Smooth muscle cell (in vitro differentiated cells): ENCODE measurements at regions not wholly inside any gene's neighbourhood (a gene's known extent, or its start where the extent isn't known, plus 50 kb on each side); places are given as distances from the start of the nearest gene placed in this dataset.

ENCODE experiments used
- DNase-seq: peaks from one replicate; lab custom pipeline; 2025; ENCODE audit not compliant: unreplicated experiment; lab: John Stamatoyannopoulos, UW
- H2AFZ ChIP-seq: fragments of 200-600 bp; sonication (generic); 2 replicates; pipeline ENCODE4 v1.6.0; 2016; ENCODE audit warnings: antibody characterized with exemption, low read depth, mild to moderate bottlenecking
- H3F3A ChIP-seq: fragments of 200-600 bp; sonication (generic); 2 replicates; pipeline ENCODE4 v1.6.0; 2017; ENCODE audit warnings: antibody characterized with exemption, low read depth
- H3K27ac ChIP-seq: fragments of 200-600 bp; sonication (generic); 2 replicates; pipeline ENCODE4 v1.5.1; 2016; ENCODE audit warnings: low read depth, mild to moderate bottlenecking
- H3K27me3 ChIP-seq: fragments of 200-600 bp; sonication (generic); 2 replicates; pipeline ENCODE4 v1.6.1; 2016; ENCODE audit warnings: low read depth, mild to moderate bottlenecking
- H3K36me3 ChIP-seq: fragments of 200-600 bp; sonication (generic); 2 replicates; pipeline ENCODE4 v1.5.1; 2016; ENCODE audit warnings: low read depth
- H3K4me1 ChIP-seq: fragments of 200-600 bp; sonication (generic); 2 replicates; pipeline ENCODE4 v1.5.1; 2016; ENCODE audit warnings: low read depth
- H3K4me2 ChIP-seq: fragments of 200-600 bp; sonication (generic); 2 replicates; pipeline ENCODE4 v1.6.0; 2016; ENCODE audit warnings: mild to moderate bottlenecking
- H3K4me3 ChIP-seq: fragments of 200-600 bp; sonication (generic); 2 replicates; pipeline ENCODE4 v1.5.1; 2016; ENCODE audit warnings: mild to moderate bottlenecking
- H3K79me2 ChIP-seq: fragments of 200-600 bp; sonication (generic); 2 replicates; pipeline ENCODE4 v1.6.0; 2016; ENCODE audit warnings: low read depth, mild to moderate bottlenecking
- H3K9ac ChIP-seq: fragments of 200-600 bp; sonication (generic); 2 replicates; pipeline ENCODE4 v1.6.0; 2016; ENCODE audit warnings: low read depth
- H3K9me3 ChIP-seq: fragments of 200-600 bp; sonication (generic); replicated peaks from 2 replicates; pipeline ENCODE4 v1.5.1; 2016; ENCODE audit warnings: low read depth
- H4K20me1 ChIP-seq: fragments of 200-600 bp; sonication (generic); 2 replicates; pipeline ENCODE4 v1.6.0; 2016; ENCODE audit warnings: low read depth
- WGBS: methylation state at CpG from one replicate; pipeline ENCODE4 v1.1.7; 2016; ENCODE audit warnings: low lambda C conversion rate; 5-methylcytosine and 5-hydroxymethylcytosine counted together
- TF ChIP-seq, protein P1 (sequence below): fragments of 200-600 bp; sonication (generic); IDR thresholded peaks from 2 replicates; pipeline ENCODE4 v1.5.1; 2017; ENCODE audit warnings: borderline replicate concordance, mild to moderate bottlenecking, antibody characterized with exemption; ENCODE audit not compliant: insufficient read depth, poor library complexity, severe bottlenecking

DNA sequence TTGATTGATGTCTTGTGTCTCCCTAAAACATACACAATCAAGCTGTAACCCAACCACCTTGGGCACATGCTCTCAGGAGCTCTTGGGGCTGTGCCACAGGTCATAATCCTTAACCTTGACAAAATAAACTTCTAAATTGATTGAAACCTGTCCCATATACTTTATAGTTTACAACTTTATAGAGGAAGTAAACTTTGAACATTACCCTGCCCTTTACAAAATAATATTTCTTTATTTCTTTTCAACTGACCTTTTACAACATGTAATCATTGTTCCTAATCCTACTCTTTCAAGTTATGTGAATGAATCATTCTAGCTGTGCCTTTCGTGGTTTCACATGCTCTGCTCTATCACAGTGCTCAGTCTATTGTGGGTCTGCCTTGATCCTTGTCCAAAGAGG, 118.3 kb upstream of the ATP1A1 start:
- no peaks in the 10 kb centered on the region for H3K36me3 ChIP-seq
- WGBS: 5% methylated on average over 1 of the region's 1 CpG
- H3K79me2 ChIP-seq: no peaks in the 10 kb centered on the region
- DNase-seq: no peak
- H3K9me3 ChIP-seq: no peaks in the 10 kb centered on the region
- no peaks in the 10 kb centered on the region for H3F3A ChIP-seq
- no peak overlapping the region for H3K4me3 ChIP-seq
- TF ChIP-seq, protein P1, sequence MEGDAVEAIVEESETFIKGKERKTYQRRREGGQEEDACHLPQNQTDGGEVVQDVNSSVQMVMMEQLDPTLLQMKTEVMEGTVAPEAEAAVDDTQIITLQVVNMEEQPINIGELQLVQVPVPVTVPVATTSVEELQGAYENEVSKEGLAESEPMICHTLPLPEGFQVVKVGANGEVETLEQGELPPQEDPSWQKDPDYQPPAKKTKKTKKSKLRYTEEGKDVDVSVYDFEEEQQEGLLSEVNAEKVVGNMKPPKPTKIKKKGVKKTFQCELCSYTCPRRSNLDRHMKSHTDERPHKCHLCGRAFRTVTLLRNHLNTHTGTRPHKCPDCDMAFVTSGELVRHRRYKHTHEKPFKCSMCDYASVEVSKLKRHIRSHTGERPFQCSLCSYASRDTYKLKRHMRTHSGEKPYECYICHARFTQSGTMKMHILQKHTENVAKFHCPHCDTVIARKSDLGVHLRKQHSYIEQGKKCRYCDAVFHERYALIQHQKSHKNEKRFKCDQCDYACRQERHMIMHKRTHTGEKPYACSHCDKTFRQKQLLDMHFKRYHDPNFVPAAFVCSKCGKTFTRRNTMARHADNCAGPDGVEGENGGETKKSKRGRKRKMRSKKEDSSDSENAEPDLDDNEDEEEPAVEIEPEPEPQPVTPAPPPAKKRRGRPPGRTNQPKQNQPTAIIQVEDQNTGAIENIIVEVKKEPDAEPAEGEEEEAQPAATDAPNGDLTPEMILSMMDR: no peak
- no peak overlapping the region for H2AFZ ChIP-seq
- peak overlapping the region; percentile 24 for H3K9ac ChIP-seq
- H3K27me3 ChIP-seq: no peaks in the 10 kb centered on the region
- H3K4me2 ChIP-seq: peak overlapping the region; percentile 78
- peak overlapping the region; percentile 70 for H3K27ac ChIP-seq
- peaks cover 16% of the 10 kb centered on the region for H3K4me1 ChIP-seq
- H4K20me1 ChIP-seq: no peaks in the 10 kb centered on the region

DNA sequence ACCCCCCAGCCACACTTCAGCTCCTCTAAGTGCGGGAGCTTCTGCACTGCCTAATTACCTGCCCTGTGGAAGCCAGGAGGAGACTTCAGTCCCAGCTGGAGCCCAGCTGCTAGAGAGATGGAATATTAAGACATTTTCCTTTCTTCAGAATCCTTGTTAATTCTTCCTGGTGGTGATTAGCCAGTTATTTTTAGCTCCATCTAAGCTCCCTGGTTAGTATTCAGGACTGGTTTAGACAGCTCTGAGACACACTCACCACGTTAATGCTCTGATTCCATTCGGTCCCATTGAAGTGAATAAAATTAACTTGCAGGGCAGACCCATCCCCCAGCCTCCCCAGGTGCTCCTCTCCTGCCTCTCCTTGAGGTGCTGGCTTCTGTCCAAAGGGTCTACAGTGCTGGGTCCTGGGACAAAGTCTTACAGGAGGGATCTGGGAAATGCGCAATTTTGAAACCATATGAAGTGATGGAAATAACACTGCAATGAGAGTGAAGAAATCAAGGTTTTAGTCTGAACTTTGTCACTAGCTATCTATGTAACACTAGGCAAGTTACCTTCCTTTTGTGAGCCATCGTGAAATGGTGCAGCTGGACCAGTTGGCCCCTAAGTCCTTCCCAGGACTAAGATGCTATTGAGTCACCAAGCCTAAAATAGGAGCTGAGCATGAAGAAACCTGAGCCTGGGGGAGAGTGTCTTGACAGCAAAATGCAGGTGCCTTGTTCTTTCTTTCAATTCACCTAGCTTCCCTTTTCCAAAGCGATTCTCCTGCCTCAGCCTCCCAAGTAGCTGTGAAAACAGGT, 117.4 kb upstream of the ATP1A1 start:
- no peaks in the 10 kb centered on the region for H3K27me3 ChIP-seq
- no peaks in the 10 kb centered on the region for H3K36me3 ChIP-seq
- no peaks in the 10 kb centered on the region for H4K20me1 ChIP-seq
- H3K9ac ChIP-seq: peak overlapping the region; percentile 24
- TF ChIP-seq, protein P1: no peak
- peak overlapping the region; percentile 78 for H3K4me2 ChIP-seq
- H3K9me3 ChIP-seq: no peaks in the 10 kb centered on the region
- no peaks in the 10 kb centered on the region for H3F3A ChIP-seq
- no peak for DNase-seq
- H3K4me1 ChIP-seq: peaks cover 16% of the 10 kb centered on the region
- H3K27ac ChIP-seq: peak overlapping the region; percentile 70
- no peak overlapping the region for H3K4me3 ChIP-seq
- no peak overlapping the region for H2AFZ ChIP-seq
- 46% methylated on average over 6 of the region's 6 CpGs for WGBS
- H3K79me2 ChIP-seq: no peaks in the 10 kb centered on the region

DNA sequence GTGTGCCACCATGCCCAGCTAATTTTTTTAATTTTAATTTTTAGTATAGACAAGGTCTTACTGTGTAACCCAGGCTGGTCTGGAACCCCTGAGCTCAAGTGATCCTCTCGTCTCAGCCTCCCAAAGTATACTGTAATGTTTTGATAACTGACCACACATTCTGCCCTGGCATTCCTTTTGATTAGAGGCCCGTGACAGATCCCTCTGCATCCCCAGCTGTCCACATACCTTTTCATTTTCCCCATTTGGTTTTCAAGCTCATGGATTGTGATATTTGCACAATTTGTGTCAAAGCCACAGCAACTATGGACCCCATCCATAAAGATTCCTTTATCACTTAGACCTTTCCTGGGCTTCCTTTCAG, 116.8 kb upstream of the ATP1A1 start:
- Histone ChIP-seq H3K9me3 (no peaks in the 10 kb centered on the region), H2AFZ (no peak overlapping the region), H3K36me3 (no peaks in the 10 kb centered on the region), H4K20me1 (no peaks in the 10 kb centered on the region), H3K79me2 (no peaks in the 10 kb centered on the region), H3K4me1 (peaks cover 21% of the 10 kb centered on the region), H3K4me2 (peak overlapping the region; percentile 78), H3K27ac (no peak overlapping the region), H3K27me3 (no peaks in the 10 kb centered on the region), H3K4me3 (no peak overlapping the region), H3K9ac (no peak overlapping the region), H3F3A (no peaks in the 10 kb centered on the region)
- WGBS: 25% methylated on average over 2 of the region's 2 CpGs
- TF ChIP-seq, protein P1: no peak
- no peak for DNase-seq

DNA sequence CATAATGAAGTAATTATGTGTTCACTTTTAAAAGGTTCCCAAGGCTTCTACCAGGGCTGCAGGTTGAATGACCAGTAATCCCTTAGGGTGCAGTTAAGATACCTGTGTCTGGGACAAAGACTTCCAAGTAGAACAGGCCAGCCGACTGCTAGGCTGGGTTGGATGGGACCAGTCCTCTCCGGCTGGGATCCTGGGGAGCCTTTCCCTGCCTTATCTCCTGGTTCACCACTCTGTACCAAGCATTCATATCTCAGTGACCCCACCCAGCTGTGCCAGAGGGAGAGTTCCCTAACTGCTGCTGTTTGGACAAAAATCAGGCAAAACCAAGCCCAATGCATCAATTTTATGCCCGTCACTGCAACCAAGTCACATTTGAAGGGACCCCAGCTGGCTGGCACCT, 116.2 kb upstream of the ATP1A1 start:
- H3K4me2 ChIP-seq: no peak overlapping the region
- no peaks in the 10 kb centered on the region for H3K9me3 ChIP-seq
- H3K36me3 ChIP-seq: no peaks in the 10 kb centered on the region
- H3K9ac ChIP-seq: no peak overlapping the region
- peaks cover 26% of the 10 kb centered on the region for H3K4me1 ChIP-seq
- H3K79me2 ChIP-seq: no peaks in the 10 kb centered on the region
- no peak overlapping the region for H3K4me3 ChIP-seq
- H3F3A ChIP-seq: no peaks in the 10 kb centered on the region
- H2AFZ ChIP-seq: no peak overlapping the region
- no peak overlapping the region for H3K27ac ChIP-seq
- TF ChIP-seq, protein P1: no peak
- H3K27me3 ChIP-seq: no peaks in the 10 kb centered on the region
- no peaks in the 10 kb centered on the region for H4K20me1 ChIP-seq
- 87% methylated on average over 3 of the region's 3 CpGs for WGBS
- no peak for DNase-seq
